B cell (primary cell): ENCODE measurements at regions not wholly inside any gene's neighbourhood (a gene's known extent, or its start where the extent isn't known, plus 50 kb on each side); places are given as distances from the start of the nearest gene placed in this dataset.

ENCODE experiments used
- EZH2 ChIP-seq: IDR thresholded peaks from 2 replicates; pipeline ENCODE4 v1.6.1; 2012; ENCODE audit warnings: borderline replicate concordance, low read depth, mild to moderate bottlenecking, moderate library complexity, low read length; ENCODE audit not compliant: insufficient read depth, poor library complexity, severe bottlenecking
- TF ChIP-seq, protein P1 (sequence below): fragments of 200-600 bp; IDR thresholded peaks from one replicate; pipeline ENCODE4 v1.8.0; 2022; ENCODE audit warnings: antibody characterized with exemption, mild to moderate bottlenecking

DNA sequence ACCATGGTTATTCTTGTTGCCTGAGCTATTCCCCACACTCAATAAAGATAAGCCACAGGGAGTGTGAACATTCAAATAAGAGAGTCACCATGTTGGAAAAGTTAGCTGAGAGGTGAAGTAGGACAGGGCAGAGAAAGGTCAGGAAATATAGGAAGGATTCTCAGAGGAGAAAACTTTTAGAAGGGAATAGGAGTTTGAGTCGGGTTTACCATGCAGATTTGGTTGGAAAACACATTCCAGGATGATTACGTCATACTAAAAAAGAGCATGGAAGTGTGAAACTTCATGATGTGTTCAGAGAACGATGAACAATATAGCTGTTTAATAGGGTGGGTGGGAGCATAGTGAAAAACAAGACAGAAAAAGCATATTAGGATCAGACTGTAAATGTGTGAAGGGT is 1125.3 kb upstream of the ADGRL2 start:
- TF ChIP-seq, protein P1, sequence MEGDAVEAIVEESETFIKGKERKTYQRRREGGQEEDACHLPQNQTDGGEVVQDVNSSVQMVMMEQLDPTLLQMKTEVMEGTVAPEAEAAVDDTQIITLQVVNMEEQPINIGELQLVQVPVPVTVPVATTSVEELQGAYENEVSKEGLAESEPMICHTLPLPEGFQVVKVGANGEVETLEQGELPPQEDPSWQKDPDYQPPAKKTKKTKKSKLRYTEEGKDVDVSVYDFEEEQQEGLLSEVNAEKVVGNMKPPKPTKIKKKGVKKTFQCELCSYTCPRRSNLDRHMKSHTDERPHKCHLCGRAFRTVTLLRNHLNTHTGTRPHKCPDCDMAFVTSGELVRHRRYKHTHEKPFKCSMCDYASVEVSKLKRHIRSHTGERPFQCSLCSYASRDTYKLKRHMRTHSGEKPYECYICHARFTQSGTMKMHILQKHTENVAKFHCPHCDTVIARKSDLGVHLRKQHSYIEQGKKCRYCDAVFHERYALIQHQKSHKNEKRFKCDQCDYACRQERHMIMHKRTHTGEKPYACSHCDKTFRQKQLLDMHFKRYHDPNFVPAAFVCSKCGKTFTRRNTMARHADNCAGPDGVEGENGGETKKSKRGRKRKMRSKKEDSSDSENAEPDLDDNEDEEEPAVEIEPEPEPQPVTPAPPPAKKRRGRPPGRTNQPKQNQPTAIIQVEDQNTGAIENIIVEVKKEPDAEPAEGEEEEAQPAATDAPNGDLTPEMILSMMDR, result no peak
- no peak for TF ChIP-seq EZH2
